ENCODE measurements at regions not wholly inside any gene's neighbourhood (a gene's known extent, or its start where the extent isn't known, plus 50 kb on each side); places are given as distances from the start of the nearest gene placed in this dataset.

- no peaks in the 10 kb centered on the region for H3K9me2 ChIP-seq (replicated peaks; ENCODE audit: insufficient read depth, low read length)
- no peaks in the 10 kb centered on the region for H3K27me3 ChIP-seq (ENCODE audit: low read length)
- no peaks in the 10 kb centered on the region for H3K79me2 ChIP-seq (ENCODE audit: insufficient read depth, low read length)
These were observed 282.7 kb downstream of the ATXN7L3B start for GRCh38 chr12:74820324-74820723.

DNA sequence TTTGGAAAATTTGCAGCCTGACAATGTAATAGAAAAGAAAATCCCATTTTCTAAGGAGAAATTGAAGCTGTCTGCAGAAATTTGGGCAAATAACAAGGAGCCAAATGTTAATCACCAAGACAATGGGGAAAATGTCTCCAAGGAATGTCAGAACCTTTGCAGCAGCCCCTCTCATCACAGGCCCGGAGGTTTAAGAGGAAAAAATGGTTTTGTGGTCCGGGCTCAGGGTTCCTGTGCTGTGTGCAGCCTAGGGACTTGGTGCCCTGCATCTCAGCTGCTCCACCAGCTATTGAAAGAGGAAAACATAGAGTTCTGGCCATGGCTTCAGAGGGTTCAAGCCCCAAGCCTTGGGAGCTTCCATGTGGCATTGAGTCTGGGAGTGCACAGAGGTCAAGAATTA is 298.9 kb downstream of the ATXN7L3B start:
- Histone ChIP-seq H3F3A (ENCODE audit: insufficient read depth) (no peaks in the 10 kb centered on the region), H4K20me1 (ENCODE audit: low read depth, low read length) (no peaks in the 10 kb centered on the region), H3K79me2 (ENCODE audit: insufficient read depth, low read length) (no peaks in the 10 kb centered on the region), H3K9me3 (ENCODE audit: insufficient read depth, low read length) (peaks cover 5% of the 10 kb centered on the region; the same call in 1 of the 2 replicates), H2AFZ (ENCODE audit: low read depth, low read length, severe bottlenecking) (no peak overlapping the region), H3K4me3 (ENCODE audit: insufficient read depth, low read length, poor library complexity, severe bottlenecking) (no peak overlapping the region), H3K36me3 (ENCODE audit: low read length) (no peaks in the 10 kb centered on the region), H3K4me2 (ENCODE audit: low read depth, low read length, poor library complexity, severe bottlenecking) (no peak overlapping the region), H3K27me3 (ENCODE audit: low read length) (no peaks in the 10 kb centered on the region), H3K9me2 (replicated peaks; ENCODE audit: insufficient read depth, low read length) (no peaks in the 10 kb centered on the region; the same call in 1 of the 2 replicates), H3K9ac (ENCODE audit: low read length) (no peak overlapping the region), H3K27ac (ENCODE audit: low read depth, low read length) (no peak overlapping the region)
- TF ChIP-seq EZH2phosphoT487 (conservative IDR thresholded peaks at IDR 0.05; ENCODE audit: low read length) = no peak
- TF ChIP-seq, protein P1, sequence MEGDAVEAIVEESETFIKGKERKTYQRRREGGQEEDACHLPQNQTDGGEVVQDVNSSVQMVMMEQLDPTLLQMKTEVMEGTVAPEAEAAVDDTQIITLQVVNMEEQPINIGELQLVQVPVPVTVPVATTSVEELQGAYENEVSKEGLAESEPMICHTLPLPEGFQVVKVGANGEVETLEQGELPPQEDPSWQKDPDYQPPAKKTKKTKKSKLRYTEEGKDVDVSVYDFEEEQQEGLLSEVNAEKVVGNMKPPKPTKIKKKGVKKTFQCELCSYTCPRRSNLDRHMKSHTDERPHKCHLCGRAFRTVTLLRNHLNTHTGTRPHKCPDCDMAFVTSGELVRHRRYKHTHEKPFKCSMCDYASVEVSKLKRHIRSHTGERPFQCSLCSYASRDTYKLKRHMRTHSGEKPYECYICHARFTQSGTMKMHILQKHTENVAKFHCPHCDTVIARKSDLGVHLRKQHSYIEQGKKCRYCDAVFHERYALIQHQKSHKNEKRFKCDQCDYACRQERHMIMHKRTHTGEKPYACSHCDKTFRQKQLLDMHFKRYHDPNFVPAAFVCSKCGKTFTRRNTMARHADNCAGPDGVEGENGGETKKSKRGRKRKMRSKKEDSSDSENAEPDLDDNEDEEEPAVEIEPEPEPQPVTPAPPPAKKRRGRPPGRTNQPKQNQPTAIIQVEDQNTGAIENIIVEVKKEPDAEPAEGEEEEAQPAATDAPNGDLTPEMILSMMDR (IDR thresholded peaks at IDR 0.05; ENCODE audit: insufficient read depth, low read length, poor library complexity, severe bottlenecking) = no peak

More at GRCh38 chr12:74820324-74820723, 282.7 kb downstream of the ATXN7L3B start:
- no peak overlapping the region for H2AFZ ChIP-seq (ENCODE audit: low read depth, low read length, severe bottlenecking)
- no peaks in the 10 kb centered on the region for H4K20me1 ChIP-seq (ENCODE audit: low read depth, low read length)
- no peak overlapping the region for H3K9ac ChIP-seq (ENCODE audit: low read length)
- no peaks in the 10 kb centered on the region for H3K9me3 ChIP-seq (ENCODE audit: insufficient read depth, low read length)
- no peaks in the 10 kb centered on the region for H3F3A ChIP-seq (ENCODE audit: insufficient read depth)
- TF ChIP-seq, protein P1 (IDR thresholded peaks at IDR 0.05; ENCODE audit: insufficient read depth, low read length, poor library complexity, severe bottlenecking) = no peak
- no peak for TF ChIP-seq EZH2phosphoT487 (conservative IDR thresholded peaks at IDR 0.05; ENCODE audit: low read length)
- H3K4me3 ChIP-seq (ENCODE audit: insufficient read depth, low read length, poor library complexity, severe bottlenecking) = no peak overlapping the region
- H3K36me3 ChIP-seq (ENCODE audit: low read length) = no peaks in the 10 kb centered on the region
- no peak overlapping the region for H3K4me2 ChIP-seq (ENCODE audit: low read depth, low read length, poor library complexity, severe bottlenecking)
- no peak overlapping the region for H3K27ac ChIP-seq (ENCODE audit: low read depth, low read length)

DNA sequence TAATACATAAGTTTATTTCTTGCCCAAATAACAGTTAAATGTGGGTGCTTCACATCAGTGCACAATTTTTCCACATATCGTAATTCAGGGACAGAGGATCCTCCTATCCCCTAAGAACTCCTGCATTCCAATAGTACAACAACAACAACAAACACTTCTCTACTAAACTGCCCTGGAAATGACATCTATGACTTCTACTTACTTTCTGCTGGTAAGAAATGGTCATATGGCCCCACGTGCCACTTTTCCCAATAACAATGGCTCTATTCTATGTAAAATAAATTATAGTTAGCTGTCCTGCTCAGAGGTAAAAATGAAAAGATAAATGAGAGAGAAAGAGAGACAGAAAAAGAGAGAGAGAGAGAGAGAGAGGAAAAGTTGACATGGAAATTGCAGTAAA is 308.5 kb downstream of the ATXN7L3B start:
- H3K4me2 ChIP-seq (ENCODE audit: low read depth, low read length, poor library complexity, severe bottlenecking) = no peak overlapping the region
- H3K9me2 ChIP-seq (replicated peaks; ENCODE audit: insufficient read depth, low read length) = no peaks in the 10 kb centered on the region
- H3K79me2 ChIP-seq (ENCODE audit: insufficient read depth, low read length) = no peaks in the 10 kb centered on the region
- H3K27me3 ChIP-seq (ENCODE audit: low read length) = no peaks in the 10 kb centered on the region
- no peak overlapping the region for H3K9ac ChIP-seq (ENCODE audit: low read length)
- no peaks in the 10 kb centered on the region for H3F3A ChIP-seq (ENCODE audit: insufficient read depth)
- no peak overlapping the region for H3K4me3 ChIP-seq (ENCODE audit: insufficient read depth, low read length, poor library complexity, severe bottlenecking)
- no peak overlapping the region for H3K27ac ChIP-seq (ENCODE audit: low read depth, low read length)
- no peaks in the 10 kb centered on the region for H4K20me1 ChIP-seq (ENCODE audit: low read depth, low read length)
- H3K36me3 ChIP-seq (ENCODE audit: low read length) = no peaks in the 10 kb centered on the region
- H2AFZ ChIP-seq (ENCODE audit: low read depth, low read length, severe bottlenecking) = no peak overlapping the region
- TF ChIP-seq, protein P1 (IDR thresholded peaks at IDR 0.05; ENCODE audit: insufficient read depth, low read length, poor library complexity, severe bottlenecking) = no peak
- TF ChIP-seq EZH2phosphoT487 (conservative IDR thresholded peaks at IDR 0.05; ENCODE audit: low read length) = no peak
- no peaks in the 10 kb centered on the region for H3K9me3 ChIP-seq (ENCODE audit: insufficient read depth, low read length)
